Activated naive CD4-positive, alpha-beta T cell treated with anti-CD3 and anti-CD28 coated beads for 36 hours (primary cell): ENCODE measurements at regions not wholly inside any gene's neighbourhood (a gene's known extent, or its start where the extent isn't known, plus 50 kb on each side); places are given as distances from the start of the nearest gene placed in this dataset.

Experiments used
- CTCF ChIA-PET: fragments of 350-600 bp; sonication (Branson Sonifier 250); formaldehyde crosslinking; loops from one replicate; lab custom pipeline; 2021; ENCODE audit warnings: antibody characterized with exemption; lab: Charles Lee
- DNase-seq: peaks from one replicate; pipeline ENCODE4 v3.0.0-alpha.2; 2020
- H3K27ac Mint-ChIP-seq: one replicate; pipeline ENCODE4 v1.8.0; 2021; ENCODE audit warnings: mild to moderate bottlenecking, mixed read lengths
- H3K27me3 Mint-ChIP-seq: one replicate; pipeline ENCODE4 v1.8.0; 2021; ENCODE audit warnings: low read depth, mixed read lengths
- H3K36me3 Mint-ChIP-seq: one replicate; pipeline ENCODE4 v1.8.0; 2021; ENCODE audit warnings: low read depth, mixed read lengths
- H3K4me1 Mint-ChIP-seq: one replicate; pipeline ENCODE4 v1.8.0; 2021; ENCODE audit warnings: low read depth, mixed read lengths
- H3K4me3 Mint-ChIP-seq: one replicate; pipeline ENCODE4 v1.8.0; 2021; ENCODE audit warnings: mild to moderate bottlenecking, moderate library complexity, mixed read lengths
- H3K9me3 Mint-ChIP-seq: one replicate; pipeline ENCODE4 v1.8.0; 2021; ENCODE audit warnings: mixed read lengths
- intact Hi-C: fragments of 100-400 bp; cut with micrococcal nuclease; formaldehyde crosslinking; loops from one replicate; pipeline ENCODE4 v1.15.1; 2023

GRCh38 chr11:70853068-70853769, 399.2 kb downstream of the SHANK2 start:
- Mint-ChIP-seq H3K9me3 (peaks cover 4% of the 10 kb centered on the region), H3K4me3 (no peak overlapping the region), H3K27me3 (peaks cover 2% of the 10 kb centered on the region), H3K27ac (no peak overlapping the region), H3K36me3 (no peaks in the 10 kb centered on the region), H3K4me1 (no peaks in the 10 kb centered on the region)
- intact Hi-C loops = no loop called here
- no peak for DNase-seq
- CTCF ChIA-PET = no interaction called here

- intact Hi-C loops = no loop called here
- H3K27ac Mint-ChIP-seq = no peak overlapping the region
- peaks cover 4% of the 10 kb centered on the region for H3K9me3 Mint-ChIP-seq
- H3K27me3 Mint-ChIP-seq = peaks cover 2% of the 10 kb centered on the region
- no peak overlapping the region for H3K4me3 Mint-ChIP-seq
- no peaks in the 10 kb centered on the region for H3K4me1 Mint-ChIP-seq
- no peaks in the 10 kb centered on the region for H3K36me3 Mint-ChIP-seq
- no peak for DNase-seq
- CTCF ChIA-PET = no interaction called here
Observed at GRCh38 chr11:70853770-70854108, 398.6 kb downstream of the SHANK2 start.

GRCh38 chr11:70854201-70854600, 398.2 kb downstream of the SHANK2 start:
- intact Hi-C loops = no loop called here

GRCh38 chr11:70854901-70855556, 397.3 kb downstream of the SHANK2 start:
- H3K27ac Mint-ChIP-seq = no peak overlapping the region
- CTCF ChIA-PET = no interaction called here
- H3K36me3 Mint-ChIP-seq = no peaks in the 10 kb centered on the region
- no peaks in the 10 kb centered on the region for H3K4me1 Mint-ChIP-seq
- peaks cover 1% of the 10 kb centered on the region for H3K9me3 Mint-ChIP-seq
- intact Hi-C loops = no loop called here
- peaks cover 2% of the 10 kb centered on the region for H3K27me3 Mint-ChIP-seq
- no peak for DNase-seq
- no peak overlapping the region for H3K4me3 Mint-ChIP-seq

More at GRCh38 chr11:70854201-70854600, 398.2 kb downstream of the SHANK2 start:
- H3K36me3 Mint-ChIP-seq = no peaks in the 10 kb centered on the region
- H3K4me1 Mint-ChIP-seq = no peaks in the 10 kb centered on the region
- peaks cover 4% of the 10 kb centered on the region for H3K9me3 Mint-ChIP-seq
- no peak overlapping the region for H3K4me3 Mint-ChIP-seq
- DNase-seq = no peak
- CTCF ChIA-PET = no interaction called here
- no peak overlapping the region for H3K27ac Mint-ChIP-seq
- peaks cover 2% of the 10 kb centered on the region for H3K27me3 Mint-ChIP-seq

- no peaks in the 10 kb centered on the region for H3K4me1 Mint-ChIP-seq
- H3K27ac Mint-ChIP-seq = no peak overlapping the region
- intact Hi-C loops = no loop called here
- no peaks in the 10 kb centered on the region for H3K9me3 Mint-ChIP-seq
- no peaks in the 10 kb centered on the region for H3K36me3 Mint-ChIP-seq
- peaks cover 2% of the 10 kb centered on the region for H3K27me3 Mint-ChIP-seq
- DNase-seq = no peak
- no peak overlapping the region for H3K4me3 Mint-ChIP-seq
- CTCF ChIA-PET = no interaction called here
Observed at GRCh38 chr11:70857894-70858293, 394.5 kb downstream of the SHANK2 start.

GRCh38 chr11:70859180-70859579, 393.2 kb downstream of the SHANK2 start:
- Mint-ChIP-seq H3K4me3 (no peak overlapping the region), H3K27ac (no peak overlapping the region), H3K4me1 (no peaks in the 10 kb centered on the region), H3K36me3 (no peaks in the 10 kb centered on the region), H3K9me3 (no peaks in the 10 kb centered on the region), H3K27me3 (no peaks in the 10 kb centered on the region)
- CTCF ChIA-PET = no interaction called here
- no peak for DNase-seq
- intact Hi-C loops = no loop called here

- Mint-ChIP-seq H3K27ac (no peak overlapping the region), H3K4me3 (no peak overlapping the region)
Observed at GRCh38 chr11:70860888-70861287, 391.5 kb downstream of the SHANK2 start.

GRCh38 chr11:70861559-70861958, 390.8 kb downstream of the SHANK2 start:
- intact Hi-C loops = no loop called here
- H3K27me3 Mint-ChIP-seq = peaks cover 1% of the 10 kb centered on the region
- no peak overlapping the region for H3K4me3 Mint-ChIP-seq
- DNase-seq = no peak
- no peaks in the 10 kb centered on the region for H3K4me1 Mint-ChIP-seq
- H3K27ac Mint-ChIP-seq = no peak overlapping the region
- H3K9me3 Mint-ChIP-seq = no peaks in the 10 kb centered on the region
- no peaks in the 10 kb centered on the region for H3K36me3 Mint-ChIP-seq
- CTCF ChIA-PET = no interaction called here

More at GRCh38 chr11:70860888-70861287, 391.5 kb downstream of the SHANK2 start:
- CTCF ChIA-PET = no interaction called here
- Mint-ChIP-seq H3K4me1 (no peaks in the 10 kb centered on the region), H3K36me3 (no peaks in the 10 kb centered on the region), H3K27me3 (no peaks in the 10 kb centered on the region), H3K9me3 (no peaks in the 10 kb centered on the region)
- no peak for DNase-seq
- intact Hi-C loops = no loop called here

GRCh38 chr11:70862093-70862492, 390.3 kb downstream of the SHANK2 start:
- no peak for DNase-seq
- H3K36me3 Mint-ChIP-seq = no peaks in the 10 kb centered on the region
- no peaks in the 10 kb centered on the region for H3K9me3 Mint-ChIP-seq
- intact Hi-C loops = no loop called here
- H3K4me3 Mint-ChIP-seq = no peak overlapping the region
- H3K4me1 Mint-ChIP-seq = no peaks in the 10 kb centered on the region
- CTCF ChIA-PET = interaction anchor here (0.6 kb wide), 1 partner anchor 68 kb away, joined by 4 read pairs; no protein-coding TSS in a partner anchor
- peaks cover 1% of the 10 kb centered on the region for H3K27me3 Mint-ChIP-seq
- no peak overlapping the region for H3K27ac Mint-ChIP-seq

GRCh38 chr11:70863186-70863585, 389.2 kb downstream of the SHANK2 start:
- CTCF ChIA-PET = no interaction called here

GRCh38 chr11:70863993-70864392, 388.4 kb downstream of the SHANK2 start:
- Mint-ChIP-seq H3K4me1 (no peaks in the 10 kb centered on the region), H3K9me3 (no peaks in the 10 kb centered on the region), H3K36me3 (no peaks in the 10 kb centered on the region), H3K27me3 (peaks cover 1% of the 10 kb centered on the region), H3K27ac (no peak overlapping the region), H3K4me3 (no peak overlapping the region)
- CTCF ChIA-PET = no interaction called here
- intact Hi-C loops = no loop called here
- DNase-seq = no peak

More at GRCh38 chr11:70863186-70863585, 389.2 kb downstream of the SHANK2 start:
- H3K9me3 Mint-ChIP-seq = no peaks in the 10 kb centered on the region
- intact Hi-C loops = no loop called here
- peaks cover 1% of the 10 kb centered on the region for H3K27me3 Mint-ChIP-seq
- no peak overlapping the region for H3K27ac Mint-ChIP-seq
- DNase-seq = no peak
- no peaks in the 10 kb centered on the region for H3K4me1 Mint-ChIP-seq
- no peaks in the 10 kb centered on the region for H3K36me3 Mint-ChIP-seq
- no peak overlapping the region for H3K4me3 Mint-ChIP-seq

GRCh38 chr11:70865356-70865755, 387.0 kb downstream of the SHANK2 start:
- Mint-ChIP-seq H3K9me3 (no peaks in the 10 kb centered on the region), H3K27ac (no peak overlapping the region), H3K4me3 (no peak overlapping the region), H3K4me1 (no peaks in the 10 kb centered on the region), H3K36me3 (no peaks in the 10 kb centered on the region), H3K27me3 (peaks cover 1% of the 10 kb centered on the region)
- DNase-seq = no peak
- CTCF ChIA-PET = no interaction called here
- intact Hi-C loops = no loop called here

GRCh38 chr11:70866834-70867233, 385.5 kb downstream of the SHANK2 start:
- Mint-ChIP-seq H3K27me3 (peaks cover 1% of the 10 kb centered on the region), H3K4me3 (no peak overlapping the region)
- CTCF ChIA-PET = no interaction called here

More at GRCh38 chr11:70866834-70867233, 385.5 kb downstream of the SHANK2 start:
- H3K27ac Mint-ChIP-seq = no peak overlapping the region
- H3K4me1 Mint-ChIP-seq = no peaks in the 10 kb centered on the region
- no peaks in the 10 kb centered on the region for H3K36me3 Mint-ChIP-seq
- H3K9me3 Mint-ChIP-seq = no peaks in the 10 kb centered on the region
- DNase-seq = no peak
- intact Hi-C loops = no loop called here
